ENCODE measurements at regions not wholly inside any gene's neighbourhood (a gene's known extent, or its start where the extent isn't known, plus 50 kb on each side); places are given as distances from the start of the nearest gene placed in this dataset.

DNA sequence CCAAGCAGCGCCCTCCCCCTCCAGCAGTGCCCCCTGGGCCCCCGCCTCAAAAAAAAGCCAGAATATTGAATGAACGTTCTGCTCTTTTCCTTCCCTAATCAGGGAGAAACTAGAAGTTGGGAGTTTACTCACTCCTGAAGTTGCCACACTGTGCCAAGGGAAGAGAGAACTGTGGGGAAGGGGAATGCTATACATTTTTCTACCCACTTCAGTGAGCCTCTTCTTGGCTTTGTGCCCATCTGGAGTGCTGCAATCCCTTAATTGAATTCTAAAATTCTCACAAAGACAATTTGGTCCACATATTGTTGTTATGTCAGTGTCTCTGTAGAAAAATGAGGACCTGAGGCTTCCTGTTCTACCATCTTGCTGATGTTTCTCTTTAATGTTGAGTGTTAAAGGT lies 443.7 kb downstream of the DIRAS2 start:
- TF ChIP-seq FOXM1 (IDR thresholded peaks at IDR 0.05; ENCODE audit: borderline replicate concordance, low read depth), result no peak
- TF ChIP-seq RAD21 (IDR thresholded peaks at IDR 0.05; ENCODE audit: low read depth), result no peak
- TF ChIP-seq, protein P1, sequence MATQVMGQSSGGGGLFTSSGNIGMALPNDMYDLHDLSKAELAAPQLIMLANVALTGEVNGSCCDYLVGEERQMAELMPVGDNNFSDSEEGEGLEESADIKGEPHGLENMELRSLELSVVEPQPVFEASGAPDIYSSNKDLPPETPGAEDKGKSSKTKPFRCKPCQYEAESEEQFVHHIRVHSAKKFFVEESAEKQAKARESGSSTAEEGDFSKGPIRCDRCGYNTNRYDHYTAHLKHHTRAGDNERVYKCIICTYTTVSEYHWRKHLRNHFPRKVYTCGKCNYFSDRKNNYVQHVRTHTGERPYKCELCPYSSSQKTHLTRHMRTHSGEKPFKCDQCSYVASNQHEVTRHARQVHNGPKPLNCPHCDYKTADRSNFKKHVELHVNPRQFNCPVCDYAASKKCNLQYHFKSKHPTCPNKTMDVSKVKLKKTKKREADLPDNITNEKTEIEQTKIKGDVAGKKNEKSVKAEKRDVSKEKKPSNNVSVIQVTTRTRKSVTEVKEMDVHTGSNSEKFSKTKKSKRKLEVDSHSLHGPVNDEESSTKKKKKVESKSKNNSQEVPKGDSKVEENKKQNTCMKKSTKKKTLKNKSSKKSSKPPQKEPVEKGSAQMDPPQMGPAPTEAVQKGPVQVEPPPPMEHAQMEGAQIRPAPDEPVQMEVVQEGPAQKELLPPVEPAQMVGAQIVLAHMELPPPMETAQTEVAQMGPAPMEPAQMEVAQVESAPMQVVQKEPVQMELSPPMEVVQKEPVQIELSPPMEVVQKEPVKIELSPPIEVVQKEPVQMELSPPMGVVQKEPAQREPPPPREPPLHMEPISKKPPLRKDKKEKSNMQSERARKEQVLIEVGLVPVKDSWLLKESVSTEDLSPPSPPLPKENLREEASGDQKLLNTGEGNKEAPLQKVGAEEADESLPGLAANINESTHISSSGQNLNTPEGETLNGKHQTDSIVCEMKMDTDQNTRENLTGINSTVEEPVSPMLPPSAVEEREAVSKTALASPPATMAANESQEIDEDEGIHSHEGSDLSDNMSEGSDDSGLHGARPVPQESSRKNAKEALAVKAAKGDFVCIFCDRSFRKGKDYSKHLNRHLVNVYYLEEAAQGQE (IDR thresholded peaks at IDR 0.05; ENCODE audit: low read depth), result no peak
- no peak for TF ChIP-seq ZBTB7A (IDR thresholded peaks at IDR 0.05; ENCODE audit: low read depth)
- no peak for TF ChIP-seq EP300 (IDR thresholded peaks at IDR 0.05; ENCODE audit: borderline replicate concordance)
- no peak for TF ChIP-seq YY1 (IDR thresholded peaks at IDR 0.05; ENCODE audit: low read depth)
- no peak for TF ChIP-seq EGR1 (IDR thresholded peaks at IDR 0.05)
- TF ChIP-seq TAF1 (IDR thresholded peaks at IDR 0.05; ENCODE audit: low read depth), result no peak
- TF ChIP-seq, protein P2, sequence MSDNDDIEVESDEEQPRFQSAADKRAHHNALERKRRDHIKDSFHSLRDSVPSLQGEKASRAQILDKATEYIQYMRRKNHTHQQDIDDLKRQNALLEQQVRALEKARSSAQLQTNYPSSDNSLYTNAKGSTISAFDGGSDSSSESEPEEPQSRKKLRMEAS (IDR thresholded peaks at IDR 0.05), result no peak
- no peak for TF ChIP-seq NFIC (IDR thresholded peaks at IDR 0.05)
- TF ChIP-seq, protein P3, sequence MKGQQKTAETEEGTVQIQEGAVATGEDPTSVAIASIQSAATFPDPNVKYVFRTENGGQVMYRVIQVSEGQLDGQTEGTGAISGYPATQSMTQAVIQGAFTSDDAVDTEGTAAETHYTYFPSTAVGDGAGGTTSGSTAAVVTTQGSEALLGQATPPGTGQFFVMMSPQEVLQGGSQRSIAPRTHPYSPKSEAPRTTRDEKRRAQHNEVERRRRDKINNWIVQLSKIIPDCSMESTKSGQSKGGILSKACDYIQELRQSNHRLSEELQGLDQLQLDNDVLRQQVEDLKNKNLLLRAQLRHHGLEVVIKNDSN (IDR thresholded peaks at IDR 0.05), result no peak
- no peak for TF ChIP-seq TEAD4 (IDR thresholded peaks at IDR 0.05)
- TF ChIP-seq TCF12 (IDR thresholded peaks at IDR 0.05; ENCODE audit: low read depth), result no peak
- TF ChIP-seq CEBPB (IDR thresholded peaks at IDR 0.05), result no peak
- no peak for TF ChIP-seq CREB1 (IDR thresholded peaks at IDR 0.05; ENCODE audit: low read depth)

DNA sequence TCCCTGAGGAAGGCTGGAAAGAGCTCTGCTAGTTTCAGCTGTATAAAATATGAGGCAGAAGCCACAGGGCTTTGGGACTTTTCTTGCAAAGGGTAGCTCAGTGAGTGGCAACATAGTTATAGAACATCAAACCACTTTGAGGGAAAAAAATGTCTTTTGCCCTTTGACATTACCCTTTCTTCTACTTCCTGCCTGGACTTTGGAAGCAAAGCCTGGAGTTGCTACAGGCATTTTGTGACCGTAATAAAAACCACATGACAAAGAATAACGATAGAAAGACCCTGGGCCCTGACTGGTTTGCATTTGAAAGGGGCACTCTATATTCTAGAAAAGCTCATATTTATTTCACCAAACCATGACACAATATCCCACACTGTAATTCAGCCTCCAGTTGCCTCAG lies 440.9 kb downstream of the DIRAS2 start:
- TF ChIP-seq, protein P2 (IDR thresholded peaks at IDR 0.05), result no peak
- TF ChIP-seq FOXM1 (IDR thresholded peaks at IDR 0.05; ENCODE audit: borderline replicate concordance, low read depth) (no peak), YY1 (IDR thresholded peaks at IDR 0.05; ENCODE audit: low read depth) (no peak), EP300 (IDR thresholded peaks at IDR 0.05; ENCODE audit: borderline replicate concordance) (no peak), RAD21 (IDR thresholded peaks at IDR 0.05; ENCODE audit: low read depth) (no peak), TCF12 (IDR thresholded peaks at IDR 0.05; ENCODE audit: low read depth) (no peak), TEAD4 (IDR thresholded peaks at IDR 0.05) (no peak), TAF1 (IDR thresholded peaks at IDR 0.05; ENCODE audit: low read depth) (no peak), EGR1 (IDR thresholded peaks at IDR 0.05) (no peak), NFIC (IDR thresholded peaks at IDR 0.05) (no peak), ZBTB7A (IDR thresholded peaks at IDR 0.05; ENCODE audit: low read depth) (no peak)

DNA sequence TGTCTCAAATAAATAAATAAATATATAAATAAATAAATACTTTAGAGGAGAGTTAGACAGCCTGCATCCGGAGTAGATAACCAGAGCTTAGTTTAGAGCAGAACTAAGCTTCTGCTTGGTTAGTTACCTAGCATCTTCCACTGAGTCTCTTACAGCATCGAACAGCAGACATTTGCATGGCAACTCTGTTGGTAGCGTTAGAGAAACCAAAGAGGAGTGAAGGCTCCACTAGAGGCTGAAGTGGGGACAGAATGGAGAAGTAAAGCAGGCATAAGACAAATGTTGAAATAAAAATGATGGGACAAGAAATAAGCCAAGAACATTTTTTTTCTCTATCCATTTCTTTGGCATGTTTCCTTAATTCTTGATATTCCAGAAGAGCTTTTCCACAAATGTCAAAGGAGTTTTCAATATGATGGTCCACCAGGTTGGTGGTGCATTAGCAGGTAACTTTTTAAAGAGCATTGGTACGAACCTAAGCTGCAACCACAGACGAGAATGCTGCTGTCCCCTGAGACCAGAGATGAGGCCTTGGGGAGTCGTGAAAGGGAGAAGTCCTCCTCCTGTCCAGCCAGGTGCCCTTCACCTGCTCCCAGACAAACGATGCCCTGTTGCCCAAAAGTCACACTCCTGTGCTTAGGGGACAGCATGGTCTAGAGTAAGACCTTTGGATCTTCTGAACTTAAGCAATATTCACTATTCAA lies 438.3 kb downstream of the DIRAS2 start:
- TF ChIP-seq CEBPB (IDR thresholded peaks at IDR 0.05) (no peak), CREB1 (IDR thresholded peaks at IDR 0.05; ENCODE audit: low read depth) (no peak), EGR1 (IDR thresholded peaks at IDR 0.05) (no peak), ZBTB7A (IDR thresholded peaks at IDR 0.05; ENCODE audit: low read depth) (no peak), YY1 (IDR thresholded peaks at IDR 0.05; ENCODE audit: low read depth) (no peak), FOXM1 (IDR thresholded peaks at IDR 0.05; ENCODE audit: borderline replicate concordance, low read depth) (no peak), RAD21 (IDR thresholded peaks at IDR 0.05; ENCODE audit: low read depth) (no peak)
- TF ChIP-seq, protein P1 (IDR thresholded peaks at IDR 0.05; ENCODE audit: low read depth), result no peak
- TF ChIP-seq, protein P3 (IDR thresholded peaks at IDR 0.05), result no peak
- TF ChIP-seq, protein P2 (IDR thresholded peaks at IDR 0.05), result no peak

DNA sequence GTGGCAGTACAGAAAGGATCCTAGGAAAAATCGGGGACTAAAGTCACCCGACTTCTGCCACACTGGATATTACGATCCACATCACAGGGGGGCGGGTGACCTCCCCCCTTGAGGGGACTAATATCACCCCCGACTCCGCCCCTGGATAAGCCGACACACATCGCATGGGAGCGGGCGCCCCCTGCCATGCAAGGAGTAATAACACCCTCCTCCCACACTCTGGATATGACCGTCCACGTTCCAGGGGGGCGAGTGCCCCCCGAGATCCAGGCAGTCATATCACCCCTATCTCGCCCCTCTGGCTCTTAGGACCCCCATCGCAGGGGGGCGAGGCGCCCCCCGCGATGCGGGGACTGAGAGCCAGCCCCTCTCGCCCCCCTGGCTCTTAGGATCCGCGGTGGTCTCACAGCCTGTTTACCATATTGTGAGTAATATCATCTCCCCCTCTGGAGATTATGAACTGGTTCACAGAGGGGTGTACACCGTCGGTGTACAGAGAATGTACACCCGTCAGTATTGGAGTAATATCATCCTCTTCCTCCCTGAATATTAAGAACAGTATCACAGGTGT lies 423.0 kb downstream of the DIRAS2 start:
- TF ChIP-seq, protein P3 (IDR thresholded peaks at IDR 0.05), result no peak
- TF ChIP-seq, protein P2 (IDR thresholded peaks at IDR 0.05), result no peak
- TF ChIP-seq TAF1 (IDR thresholded peaks at IDR 0.05; ENCODE audit: low read depth) (no peak), FOXM1 (IDR thresholded peaks at IDR 0.05; ENCODE audit: borderline replicate concordance, low read depth) (no peak), RAD21 (IDR thresholded peaks at IDR 0.05; ENCODE audit: low read depth) (no peak), NFIC (IDR thresholded peaks at IDR 0.05) (no peak), ZBTB7A (IDR thresholded peaks at IDR 0.05; ENCODE audit: low read depth) (no peak), EP300 (IDR thresholded peaks at IDR 0.05; ENCODE audit: borderline replicate concordance) (no peak), EGR1 (IDR thresholded peaks at IDR 0.05) (no peak), YY1 (IDR thresholded peaks at IDR 0.05; ENCODE audit: low read depth) (no peak), TCF12 (IDR thresholded peaks at IDR 0.05; ENCODE audit: low read depth) (no peak), CEBPB (IDR thresholded peaks at IDR 0.05) (no peak), CREB1 (IDR thresholded peaks at IDR 0.05; ENCODE audit: low read depth) (no peak), TEAD4 (IDR thresholded peaks at IDR 0.05) (no peak)
- TF ChIP-seq, protein P1 (IDR thresholded peaks at IDR 0.05; ENCODE audit: low read depth), result no peak
